Hypothalamus (tissue), 51 donors: ENCODE measurements at regions not wholly inside any gene's neighbourhood (a gene's known extent, or its start where the extent isn't known, plus 50 kb on each side); places are given as distances from the start of the nearest gene placed in this dataset.

Experiments
- DNase-seq, 51 donors: peaks; one replicate each; lab custom pipeline; 2025; lab: John Stamatoyannopoulos, UW

DNA sequence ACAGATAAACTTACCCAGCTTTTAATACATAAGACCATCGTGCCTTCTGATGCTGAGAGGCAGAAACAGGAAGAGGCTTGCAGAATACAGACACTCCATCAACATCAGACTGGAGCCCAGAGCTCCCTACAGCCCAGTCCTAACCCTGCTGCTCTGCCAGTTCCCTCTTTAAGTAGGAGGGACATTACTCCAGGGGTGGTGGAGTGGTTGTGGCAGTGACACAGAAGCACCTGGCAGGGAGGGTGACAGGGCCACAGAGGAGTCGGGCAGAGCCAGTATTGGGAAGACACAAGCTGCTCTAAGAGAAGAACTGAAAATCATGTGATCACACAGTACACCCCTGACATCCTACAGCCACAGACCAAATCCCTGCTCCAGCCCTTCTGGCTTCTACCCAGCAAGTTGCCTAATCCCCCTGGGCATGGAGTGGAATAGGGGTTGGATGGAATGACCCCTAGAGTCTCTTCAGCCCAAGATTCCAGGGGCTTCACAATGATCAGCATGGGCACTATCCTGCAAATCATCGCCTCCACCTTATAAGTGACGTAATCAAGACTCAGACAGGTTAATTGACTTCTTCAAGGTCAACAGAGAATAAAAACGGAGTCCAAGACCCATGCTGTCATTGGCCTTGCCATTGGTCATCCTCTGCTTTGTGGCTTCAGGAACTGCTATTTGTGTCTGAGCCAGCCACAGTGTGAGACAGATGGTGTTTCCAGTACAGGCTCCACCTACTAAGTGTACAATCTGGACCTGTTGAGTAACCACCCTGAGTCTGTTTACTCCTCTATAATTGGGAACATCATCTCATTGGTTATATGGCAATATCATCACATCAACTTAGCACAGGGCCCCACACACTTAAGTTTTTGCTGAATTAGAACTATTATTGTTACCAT, 61.1 kb upstream of the ZMIZ1 start:
- DNase-seq, result peak in 1 of 51 donors; percentile 30

DNA sequence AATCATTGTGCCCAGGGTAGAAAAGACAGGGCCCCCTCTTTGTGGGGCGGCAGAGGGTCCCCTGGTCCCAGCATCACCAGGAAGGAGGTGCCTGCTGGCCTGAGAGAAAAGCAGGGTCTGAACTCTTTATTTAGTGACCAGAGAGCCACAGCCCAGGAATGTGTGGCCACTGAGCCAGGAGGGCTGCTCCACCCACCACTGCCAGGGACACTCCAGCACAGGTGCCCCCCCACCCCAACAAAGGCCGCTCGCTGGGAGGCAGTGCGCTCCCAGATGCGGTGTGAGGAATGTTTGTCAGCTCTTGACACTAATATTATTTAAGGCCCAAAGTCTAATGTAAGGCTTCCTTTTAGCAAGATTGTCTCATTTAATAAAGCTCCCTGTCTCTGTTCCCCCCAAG, 59.6 kb upstream of the ZMIZ1 start:
- DNase-seq, result no peak

DNA sequence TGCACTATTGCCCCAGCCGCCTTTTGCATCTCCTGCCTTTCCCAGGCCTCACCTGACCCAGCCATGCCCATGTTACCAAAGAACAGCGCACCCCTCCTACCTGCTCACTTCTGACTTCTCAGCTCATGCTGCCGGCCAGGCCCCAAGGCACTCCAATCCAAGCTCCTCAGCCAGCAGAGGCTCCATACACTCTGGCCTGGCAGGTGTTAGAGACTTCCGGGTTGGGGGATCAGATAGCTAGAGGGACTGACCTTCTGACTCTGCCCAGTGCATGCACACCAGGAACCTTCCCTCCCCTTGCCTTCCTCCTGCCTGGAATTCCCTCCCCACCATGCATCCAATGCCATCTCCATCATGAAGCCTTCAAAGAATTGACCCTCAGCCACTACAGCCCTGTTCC, 56.2 kb upstream of the ZMIZ1 start:
- no peak for DNase-seq

DNA sequence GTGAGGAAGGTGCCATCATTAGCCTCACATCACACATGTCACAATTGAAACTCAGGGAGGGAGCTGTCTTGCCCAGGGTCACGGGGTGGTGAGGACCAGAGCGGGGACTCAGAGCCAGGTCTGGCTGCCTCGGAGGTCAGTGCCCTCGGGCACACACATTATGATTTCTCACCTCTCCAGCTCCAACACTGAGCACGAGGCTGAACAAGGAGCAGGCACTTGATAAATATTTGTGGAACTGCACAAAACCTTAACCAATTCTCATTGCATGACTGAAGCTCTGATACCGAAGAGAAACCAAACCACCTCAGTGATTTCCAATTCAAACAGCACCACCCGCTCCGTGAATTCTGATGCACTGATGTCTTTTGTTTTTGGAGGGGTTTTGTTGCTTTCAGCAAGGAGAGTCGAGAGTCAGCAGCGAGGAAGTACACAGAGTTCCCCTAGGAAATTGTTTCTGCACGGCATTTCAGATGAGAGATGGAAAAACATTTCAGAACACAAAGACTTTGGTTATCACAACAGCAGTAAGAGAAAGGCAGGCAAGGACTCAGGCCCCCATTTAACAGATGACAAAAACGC, 55.3 kb upstream of the ZMIZ1 start:
- no peak for DNase-seq

DNA sequence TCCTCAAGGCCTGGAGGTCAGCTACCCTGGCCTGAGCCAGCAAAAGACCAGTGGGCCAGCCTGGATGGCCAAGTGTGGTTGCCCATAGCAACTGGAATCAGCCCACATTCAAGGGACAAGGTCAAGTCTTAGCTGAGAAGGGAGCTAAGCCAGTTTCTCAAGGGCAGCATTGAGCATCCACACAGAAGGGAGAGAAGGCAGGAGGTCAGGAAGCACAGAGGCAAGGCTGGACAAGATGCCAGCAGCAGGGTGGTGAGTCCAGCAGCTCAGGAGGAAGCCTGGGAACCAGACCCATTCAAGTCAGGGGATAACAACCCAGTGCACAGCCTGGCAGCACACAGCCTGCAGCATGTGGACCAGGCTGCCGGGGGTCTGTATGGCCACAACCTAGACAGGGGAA, 54.0 kb upstream of the ZMIZ1 start:
- peak in 23 of 51 donors; percentile 13 to 79 (median 52) for DNase-seq

DNA sequence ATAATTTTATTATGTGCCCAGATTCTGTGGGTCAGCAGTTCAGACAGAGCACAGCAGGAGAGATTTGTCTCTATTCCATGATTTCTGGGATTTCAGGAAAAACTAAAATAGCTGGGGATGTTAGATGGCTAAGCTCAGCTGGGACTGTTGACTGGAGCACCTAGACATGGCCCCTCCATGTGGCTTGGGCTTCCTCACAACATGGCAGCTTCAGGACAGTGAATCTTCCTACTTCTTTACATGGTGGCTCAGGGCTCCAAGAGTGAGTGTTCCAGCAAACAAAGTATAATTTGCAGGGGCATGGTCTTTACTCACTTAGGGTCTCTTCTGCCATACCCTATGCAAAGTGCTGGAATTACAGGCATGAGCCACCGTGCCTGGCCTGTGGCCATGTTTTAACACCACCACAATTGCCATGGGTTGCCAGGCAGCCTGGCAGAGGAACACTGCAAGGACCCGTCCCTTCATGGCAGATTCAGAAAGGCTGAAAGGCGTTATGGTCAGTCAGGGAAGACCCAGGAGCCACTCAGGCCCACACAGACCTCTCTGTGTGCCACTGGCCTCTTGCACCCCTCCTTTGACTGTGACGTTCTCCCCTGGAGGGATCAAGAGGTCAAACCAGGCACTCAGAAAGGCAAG, 50.8 kb upstream of the ZMIZ1 start:
- no peak for DNase-seq

DNA sequence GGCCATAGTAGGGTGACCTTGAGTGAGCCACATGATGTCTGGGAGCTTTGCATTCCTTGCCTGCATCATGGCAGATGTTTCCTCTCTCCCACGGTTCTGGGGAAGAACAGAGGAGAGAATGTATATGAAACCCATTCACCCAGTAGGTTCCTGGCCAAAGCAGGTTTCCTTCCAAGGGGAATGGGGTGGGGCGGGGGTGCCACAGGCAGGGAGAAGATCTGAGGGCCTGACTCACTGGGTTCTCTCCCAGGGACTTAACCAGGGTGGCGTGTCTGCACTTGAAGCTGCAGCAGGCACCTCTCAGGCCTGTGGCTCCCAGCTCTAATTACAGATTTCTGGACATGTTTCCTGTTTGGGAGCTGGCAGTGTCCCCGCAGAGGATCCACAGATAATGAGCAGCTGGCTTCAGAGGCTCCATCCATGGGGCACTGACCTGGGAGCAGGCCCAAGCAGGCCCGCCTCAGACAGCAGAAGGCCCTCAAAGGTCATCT, 50.2 kb upstream of the ZMIZ1 start:
- no peak for DNase-seq
